Heart left ventricle (tissue), 13 donors: ENCODE measurements at regions not wholly inside any gene's neighbourhood (a gene's known extent, or its start where the extent isn't known, plus 50 kb on each side); places are given as distances from the start of the nearest gene placed in this dataset.

Experiments
- CTCF ChIP-seq, 12 donors: fragments of 200-600 bp; sonication (generic) in 4 of 12; IDR thresholded peaks; one replicate each; pipeline versions ENCODE4 v1.5.0 to v1.8.0; 2018 to 2022; ENCODE audit warnings: antibody characterized with exemption in 12 of 12, mild to moderate bottlenecking in 5 of 12
- POLR2A ChIP-seq, 2 donors: fragments of 450-650 bp; IDR thresholded peaks; one replicate each; pipeline ENCODE4 v1.6.1; 2017; ENCODE audit warnings: antibody characterized with exemption in 2 of 2, mild to moderate bottlenecking in 2 of 2, moderate library complexity in 2 of 2
- donor health status: ischemic (EF 13 %, LVEDD 7.1; RV severe dilation, severe dysfunction).
- donor health status: DM: no; HTN: yes; CAD: no.
- donor health status: DM: no; HTN: no; CAD: no.
- donor health status: ischemic (EF 25% LVEDD 6.9; RV normal size, moderate dysfunction).
- donor health status: ischemic (EF 25% LVEDD 5.7; RV mildly dilated, moderate dysfunction).
- donor health status: ischemic (EF 35%, LVEDD 5.7; RV mildly dilated, moderate dysfunction).
- donor health status: nonischemic (EF 11% LVEDD 7.7; RV severe dilation, severe dysfunction).
- donor health status: DM: yes; HTN: yes; CAD: no.
- donor health status: PGD.
- donor health status: ischemic (EF 29% LVEDD 5.4; RV normal size, mild dysfunction).
- donor health status: nonischemic (EF 23%, LVEDD 6.1; RV moderate dilation, normal function).

- no peak for TF ChIP-seq POLR2A (IDR thresholded peaks at IDR 0.05)
- TF ChIP-seq CTCF (IDR thresholded peaks at IDR 0.05) = no peak
These were observed 84.4 kb downstream of the EFNB1 start for GRCh38 chrX:68913249-68913547.
